ENCODE measurements at regions not wholly inside any gene's neighbourhood (a gene's known extent, or its start where the extent isn't known, plus 50 kb on each side); places are given as distances from the start of the nearest gene placed in this dataset.

DNA sequence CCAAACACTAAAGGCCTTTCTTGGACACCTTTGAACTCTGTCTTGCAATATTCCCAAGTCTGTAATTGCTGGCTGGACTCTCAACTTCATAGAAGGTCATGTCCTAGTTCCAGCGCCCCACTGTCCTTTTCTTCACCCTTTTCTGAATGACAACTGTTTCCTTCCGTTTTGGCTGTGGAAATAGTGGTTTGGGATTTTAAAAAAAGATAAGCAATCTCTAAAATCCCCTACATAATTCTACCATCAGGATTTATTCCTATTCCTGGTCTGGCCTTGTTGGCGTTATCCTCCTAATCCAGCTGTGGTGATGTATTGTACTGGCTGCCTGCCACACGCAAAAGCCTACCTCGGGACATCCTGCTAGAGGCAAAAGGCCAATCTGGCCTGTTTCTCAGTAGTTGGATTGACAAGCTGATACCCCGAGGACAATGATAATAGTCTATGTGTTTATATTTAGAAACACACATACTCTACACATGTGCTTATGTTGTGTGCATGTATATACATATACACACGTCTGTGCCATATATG is 440.3 kb upstream of the DPH6 start:
- TF ChIP-seq, protein P1, sequence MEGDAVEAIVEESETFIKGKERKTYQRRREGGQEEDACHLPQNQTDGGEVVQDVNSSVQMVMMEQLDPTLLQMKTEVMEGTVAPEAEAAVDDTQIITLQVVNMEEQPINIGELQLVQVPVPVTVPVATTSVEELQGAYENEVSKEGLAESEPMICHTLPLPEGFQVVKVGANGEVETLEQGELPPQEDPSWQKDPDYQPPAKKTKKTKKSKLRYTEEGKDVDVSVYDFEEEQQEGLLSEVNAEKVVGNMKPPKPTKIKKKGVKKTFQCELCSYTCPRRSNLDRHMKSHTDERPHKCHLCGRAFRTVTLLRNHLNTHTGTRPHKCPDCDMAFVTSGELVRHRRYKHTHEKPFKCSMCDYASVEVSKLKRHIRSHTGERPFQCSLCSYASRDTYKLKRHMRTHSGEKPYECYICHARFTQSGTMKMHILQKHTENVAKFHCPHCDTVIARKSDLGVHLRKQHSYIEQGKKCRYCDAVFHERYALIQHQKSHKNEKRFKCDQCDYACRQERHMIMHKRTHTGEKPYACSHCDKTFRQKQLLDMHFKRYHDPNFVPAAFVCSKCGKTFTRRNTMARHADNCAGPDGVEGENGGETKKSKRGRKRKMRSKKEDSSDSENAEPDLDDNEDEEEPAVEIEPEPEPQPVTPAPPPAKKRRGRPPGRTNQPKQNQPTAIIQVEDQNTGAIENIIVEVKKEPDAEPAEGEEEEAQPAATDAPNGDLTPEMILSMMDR (IDR thresholded peaks at IDR 0.05; ENCODE audit: insufficient read depth, low read depth, low read length): no peak
- H3K4me3 ChIP-seq (ENCODE audit: low read depth, low read length): no peak overlapping the region
- peak; percentile 73 for DNase-seq (ENCODE audit: low read depth)

DNA sequence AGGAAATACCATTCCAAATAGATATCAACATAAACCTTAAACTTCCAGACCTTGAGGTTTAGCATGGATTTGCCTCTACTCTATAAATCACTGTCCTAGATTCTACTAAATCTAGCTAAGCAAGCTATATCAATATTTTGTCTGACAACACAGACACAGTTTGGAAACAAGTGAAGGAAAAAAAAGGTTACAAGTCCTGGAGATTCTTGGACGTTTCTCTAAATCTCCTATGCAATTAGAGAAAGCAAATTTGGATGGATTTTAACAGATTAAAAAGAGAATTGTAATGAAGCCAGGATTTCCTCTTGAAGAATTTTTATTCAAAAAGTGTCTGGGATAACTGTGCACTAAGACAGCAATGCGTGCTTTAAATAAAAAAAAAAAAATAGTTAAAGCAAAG is 441.1 kb upstream of the DPH6 start:
- no peak overlapping the region for H3K4me3 ChIP-seq (ENCODE audit: low read depth, low read length)
- TF ChIP-seq, protein P1 (IDR thresholded peaks at IDR 0.05; ENCODE audit: insufficient read depth, low read depth, low read length): no peak
- DNase-seq (ENCODE audit: low read depth): peak; percentile 30

DNA sequence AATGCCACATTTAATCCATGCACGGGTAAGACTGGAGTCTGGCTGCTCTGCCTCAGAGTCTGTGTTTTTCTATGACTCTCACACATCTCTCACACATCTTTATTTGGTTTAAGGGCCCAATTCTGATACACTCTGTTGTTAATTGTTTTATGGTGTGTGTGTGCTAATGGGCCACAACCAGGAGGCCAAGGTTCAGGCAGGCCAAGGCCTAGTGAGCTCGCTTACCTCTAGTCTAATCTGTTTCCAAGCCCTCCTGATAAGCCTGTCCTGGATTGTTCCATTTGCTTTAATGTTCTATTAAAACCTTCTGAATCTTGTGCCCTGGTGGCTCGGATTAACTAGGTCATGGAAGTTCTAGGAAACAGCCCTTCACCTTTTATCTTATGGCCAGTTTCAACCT is 445.4 kb upstream of the DPH6 start:
- H3K4me3 ChIP-seq (ENCODE audit: low read depth, low read length): no peak overlapping the region
- no peak for DNase-seq (ENCODE audit: low read depth)
- TF ChIP-seq, protein P1 (IDR thresholded peaks at IDR 0.05; ENCODE audit: insufficient read depth, low read depth, low read length): no peak

- no peak for DNase-seq (ENCODE audit: low read depth)
- no peak overlapping the region for H3K4me3 ChIP-seq (ENCODE audit: low read depth, low read length)
- TF ChIP-seq, protein P1 (IDR thresholded peaks at IDR 0.05; ENCODE audit: insufficient read depth, low read depth, low read length): no peak
Observed at GRCh38 chr15:35992791-35993190, 446.8 kb upstream of the DPH6 start.

- TF ChIP-seq, protein P1 (IDR thresholded peaks at IDR 0.05; ENCODE audit: insufficient read depth, low read depth, low read length): no peak
- H3K4me3 ChIP-seq (ENCODE audit: low read depth, low read length): no peak overlapping the region
- no peak for DNase-seq (ENCODE audit: low read depth)
Observed at GRCh38 chr15:35993196-35993595, 447.2 kb upstream of the DPH6 start.

DNA sequence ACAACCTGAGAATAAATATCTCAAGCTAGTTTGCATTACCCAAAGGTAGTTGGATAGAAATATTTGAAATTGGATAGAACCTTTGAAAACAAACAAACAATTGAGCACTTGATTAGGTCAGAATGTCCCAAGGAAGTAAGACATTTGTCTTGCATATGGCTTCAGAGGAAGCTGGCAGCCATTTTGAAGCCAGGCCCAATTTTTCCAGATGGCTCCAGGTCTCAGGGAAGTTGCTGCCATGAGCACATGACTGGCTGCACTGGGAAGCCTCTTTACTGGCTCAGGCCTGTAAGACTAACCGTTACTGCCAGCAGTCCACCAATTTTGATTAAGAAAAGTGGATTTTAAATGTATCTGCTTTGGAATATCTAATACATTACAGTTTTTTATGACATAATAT is 448.9 kb upstream of the DPH6 start:
- TF ChIP-seq, protein P1 (IDR thresholded peaks at IDR 0.05; ENCODE audit: insufficient read depth, low read depth, low read length): no peak
- H3K4me3 ChIP-seq (ENCODE audit: low read depth, low read length): no peak overlapping the region
- no peak for DNase-seq (ENCODE audit: low read depth)

All from fibroblast of villous mesenchyme (primary cell).